ENCODE measurements at regions not wholly inside any gene's neighbourhood (a gene's known extent, or its start where the extent isn't known, plus 50 kb on each side); places are given as distances from the start of the nearest gene placed in this dataset.

DNA sequence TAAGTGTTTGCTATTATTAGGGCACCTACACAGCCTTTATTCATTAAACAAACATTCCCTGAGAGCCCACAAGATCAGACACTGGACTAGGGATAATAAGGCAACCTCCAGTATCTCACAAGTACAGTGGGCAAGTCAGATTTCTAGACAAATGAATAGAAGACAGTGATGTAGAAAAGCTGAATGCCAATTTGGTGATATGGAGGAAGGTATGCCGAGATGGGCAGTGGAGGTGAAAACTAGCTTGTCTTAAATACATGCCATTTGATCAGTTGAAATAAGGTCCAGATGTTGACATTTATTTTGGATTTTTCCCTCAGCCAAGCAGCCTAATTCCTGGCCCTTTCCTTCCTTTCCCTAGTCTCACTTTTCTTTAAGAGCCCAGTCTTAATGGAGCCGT is 130.3 kb downstream of the RXFP2 start:
- Histone ChIP-seq H3K79me2 (ENCODE audit: control insufficient read depth, low read length) (no peaks in the 10 kb centered on the region), H3K4me3 (ENCODE audit: low read length) (no peak overlapping the region), H3K36me3 (ENCODE audit: control insufficient read depth, low read length) (no peaks in the 10 kb centered on the region), H3K4me2 (ENCODE audit: low read length) (no peak overlapping the region), H3K9me3 (ENCODE audit: control insufficient read depth, insufficient read depth, low read length) (no peaks in the 10 kb centered on the region), H3K27ac (ENCODE audit: low read depth, low read length) (no peak overlapping the region), H3F3A (ENCODE audit: control insufficient read depth, insufficient read depth) (no peaks in the 10 kb centered on the region), H4K20me1 (ENCODE audit: control insufficient read depth, insufficient read depth, low read depth, low read length) (no peaks in the 10 kb centered on the region), H3K27me3 (ENCODE audit: control insufficient read depth, low read length) (no peaks in the 10 kb centered on the region), H3K9me2 (replicated peaks; ENCODE audit: control insufficient read depth, low read length) (no peaks in the 10 kb centered on the region), H3K4me1 (ENCODE audit: control insufficient read depth, low read length) (no peaks in the 10 kb centered on the region)
- TF ChIP-seq EZH2phosphoT487 (IDR thresholded peaks at IDR 0.05; ENCODE audit: borderline replicate concordance, low read length) (no peak), CTCF (IDR thresholded peaks at IDR 0.05; ENCODE audit: low read depth, low read length, poor library complexity, severe bottlenecking) (no peak)

- TF ChIP-seq CTCF (IDR thresholded peaks at IDR 0.05; ENCODE audit: low read depth, low read length, poor library complexity, severe bottlenecking) = no peak
- no peak for TF ChIP-seq EZH2phosphoT487 (IDR thresholded peaks at IDR 0.05; ENCODE audit: borderline replicate concordance, low read length)
Measured at GRCh38 chr13:31870511-31870910, 131.2 kb downstream of the RXFP2 start.

GRCh38 chr13:31873145-31873544 is 133.8 kb downstream of the RXFP2 start:
- TF ChIP-seq CTCF (IDR thresholded peaks at IDR 0.05; ENCODE audit: low read depth, low read length, poor library complexity, severe bottlenecking) (no peak), EZH2phosphoT487 (IDR thresholded peaks at IDR 0.05; ENCODE audit: borderline replicate concordance, low read length) (no peak)
- H3F3A ChIP-seq (ENCODE audit: control insufficient read depth, insufficient read depth) = no peaks in the 10 kb centered on the region
- H3K27me3 ChIP-seq (ENCODE audit: control insufficient read depth, low read length) = no peaks in the 10 kb centered on the region

More at GRCh38 chr13:31870511-31870910, 131.2 kb downstream of the RXFP2 start:
- Histone ChIP-seq H3K9me3 (ENCODE audit: control insufficient read depth, insufficient read depth, low read length) (no peaks in the 10 kb centered on the region), H3K4me3 (ENCODE audit: low read length) (no peak overlapping the region), H3F3A (ENCODE audit: control insufficient read depth, insufficient read depth) (no peaks in the 10 kb centered on the region), H3K27ac (ENCODE audit: low read depth, low read length) (no peak overlapping the region), H4K20me1 (ENCODE audit: control insufficient read depth, insufficient read depth, low read depth, low read length) (no peaks in the 10 kb centered on the region), H3K27me3 (ENCODE audit: control insufficient read depth, low read length) (no peaks in the 10 kb centered on the region), H3K9me2 (replicated peaks; ENCODE audit: control insufficient read depth, low read length) (no peaks in the 10 kb centered on the region), H3K79me2 (ENCODE audit: control insufficient read depth, low read length) (no peaks in the 10 kb centered on the region), H3K4me2 (ENCODE audit: low read length) (no peak overlapping the region), H3K4me1 (ENCODE audit: control insufficient read depth, low read length) (no peaks in the 10 kb centered on the region), H3K36me3 (ENCODE audit: control insufficient read depth, low read length) (no peaks in the 10 kb centered on the region)

DNA sequence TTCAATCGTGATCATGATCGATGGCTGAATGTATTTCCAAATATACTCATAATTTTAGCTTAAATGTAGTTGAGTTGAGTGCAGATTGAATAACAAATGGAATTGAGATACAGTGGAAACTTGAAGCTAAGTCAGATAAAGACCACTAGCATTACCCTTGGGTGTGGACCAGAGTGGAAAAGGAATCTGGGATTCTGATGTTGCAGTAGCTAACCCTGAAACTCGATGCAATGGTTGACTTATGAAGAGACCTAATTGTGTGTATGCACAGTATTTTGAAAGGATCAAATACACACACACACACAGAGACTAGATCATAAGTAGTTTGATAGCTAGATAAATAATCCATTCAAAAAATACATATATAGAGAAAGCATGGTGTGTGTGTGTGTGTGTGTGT is 135.8 kb downstream of the RXFP2 start:
- TF ChIP-seq EZH2phosphoT487 (IDR thresholded peaks at IDR 0.05; ENCODE audit: borderline replicate concordance, low read length) = no peak
- no peak for TF ChIP-seq CTCF (IDR thresholded peaks at IDR 0.05; ENCODE audit: low read depth, low read length, poor library complexity, severe bottlenecking)

More at GRCh38 chr13:31873145-31873544, 133.8 kb downstream of the RXFP2 start:
- Histone ChIP-seq H3K4me2 (ENCODE audit: low read length) (no peak overlapping the region), H3K36me3 (ENCODE audit: control insufficient read depth, low read length) (no peaks in the 10 kb centered on the region), H3K9me3 (ENCODE audit: control insufficient read depth, insufficient read depth, low read length) (no peaks in the 10 kb centered on the region), H3K79me2 (ENCODE audit: control insufficient read depth, low read length) (no peaks in the 10 kb centered on the region), H4K20me1 (ENCODE audit: control insufficient read depth, insufficient read depth, low read depth, low read length) (no peaks in the 10 kb centered on the region), H3K4me1 (ENCODE audit: control insufficient read depth, low read length) (no peaks in the 10 kb centered on the region), H3K27ac (ENCODE audit: low read depth, low read length) (no peak overlapping the region), H3K4me3 (ENCODE audit: low read length) (no peak overlapping the region), H3K9me2 (replicated peaks; ENCODE audit: control insufficient read depth, low read length) (no peaks in the 10 kb centered on the region)

More for the DNA sequence above, 135.8 kb downstream of the RXFP2 start:
- Histone ChIP-seq H4K20me1 (ENCODE audit: control insufficient read depth, insufficient read depth, low read depth, low read length) (no peaks in the 10 kb centered on the region), H3K79me2 (ENCODE audit: control insufficient read depth, low read length) (no peaks in the 10 kb centered on the region), H3F3A (ENCODE audit: control insufficient read depth, insufficient read depth) (no peaks in the 10 kb centered on the region), H3K4me3 (ENCODE audit: low read length) (no peak overlapping the region), H3K27ac (ENCODE audit: low read depth, low read length) (no peak overlapping the region), H3K4me2 (ENCODE audit: low read length) (no peak overlapping the region), H3K9me2 (replicated peaks; ENCODE audit: control insufficient read depth, low read length) (no peaks in the 10 kb centered on the region), H3K4me1 (ENCODE audit: control insufficient read depth, low read length) (no peaks in the 10 kb centered on the region), H3K27me3 (ENCODE audit: control insufficient read depth, low read length) (no peaks in the 10 kb centered on the region), H3K9me3 (ENCODE audit: control insufficient read depth, insufficient read depth, low read length) (no peaks in the 10 kb centered on the region), H3K36me3 (ENCODE audit: control insufficient read depth, low read length) (no peaks in the 10 kb centered on the region)

Measured in DOHH2 (cell line).